B cell (primary cell): ENCODE measurements at regions not wholly inside any gene's neighbourhood (a gene's known extent, or its start where the extent isn't known, plus 50 kb on each side); places are given as distances from the start of the nearest gene placed in this dataset.

ENCODE experiments used
- ATAC-seq: fragments of 200-7000 bp; cut with Tn5 transposase; one replicate; pipeline ENCODE4 v1.10.0; 2021; ENCODE audit warnings: low read depth, mild to moderate bottlenecking, moderate number of reproducible peaks, moderate library complexity
- CTCF ChIA-PET: fragments of 350-600 bp; sonication (Branson Sonifier 250); formaldehyde crosslinking; loops from one replicate; lab custom pipeline; 2021; ENCODE audit warnings: antibody characterized with exemption, inconsistent platforms; lab: Charles Lee
- POLR2A ChIA-PET: fragments of 350-600 bp; sonication (Branson Sonifier 250); formaldehyde crosslinking; loops from one replicate; lab custom pipeline; 2021; ENCODE audit warnings: antibody characterized with exemption; lab: Charles Lee
- DNase-seq: peaks from one replicate; pipeline ENCODE4 v3.0.0; 2013
- H2AFZ ChIP-seq: 2 replicates; pipeline ENCODE4 v1.6.1; 2012; ENCODE audit warnings: mild to moderate bottlenecking, low read depth, low read length; ENCODE audit not compliant: insufficient read depth, poor library complexity, severe bottlenecking
- H3K27ac ChIP-seq, 2 donors: 1 replicate in 1 of 2; 2 replicates in 1 of 2; pipeline ENCODE4 v1.5.1; 2012 to 2013; ENCODE audit warnings: low read length in 2 of 2, mild to moderate bottlenecking in 2 of 2, moderate library complexity in 1 of 2
- H3K27me3 ChIP-seq, 4 experiments: fragments of 200-600 bp in 1 of 4; sonication (generic) in 1 of 4; replicated peaks in 1 of 4; 1 replicate in 2 of 4; 2 replicates in 2 of 4; pipeline versions ENCODE4 v1.6.1 to v1.7.0; 2013 to 2016; ENCODE audit warnings: low read length in 3 of 4, mild to moderate bottlenecking in 2 of 4, mixed read lengths in 1 of 4, moderate library complexity in 1 of 4; ENCODE audit not compliant: insufficient read depth in 4 of 4, control insufficient read depth in 3 of 4; ENCODE audit errors: control extremely low read depth in 1 of 4
- H3K36me3 ChIP-seq, 2 experiments: replicated peaks in 1 of 2; 1 replicate in 1 of 2; 2 replicates in 1 of 2; pipeline versions ENCODE4 v1.6.1 to v1.7.1; 2013; ENCODE audit warnings: low read length in 1 of 2; ENCODE audit not compliant: insufficient read depth in 2 of 2, control insufficient read depth in 1 of 2; ENCODE audit errors: control extremely low read depth in 1 of 2, extremely low read depth in 1 of 2
- H3K4me1 ChIP-seq, 2 donors: fragments of 200-600 bp in 1 of 2; sonication (generic) in 1 of 2; 1 replicate in 1 of 2; 2 replicates in 1 of 2; pipeline versions ENCODE4 v1.5.1 to v1.6.1; 2013 to 2017; ENCODE audit warnings: low read length in 2 of 2; ENCODE audit not compliant: control insufficient read depth in 2 of 2, insufficient read depth in 2 of 2
- H3K4me2 ChIP-seq: replicated peaks from 2 replicates; pipeline ENCODE3; 2012; ENCODE audit warnings: mild to moderate bottlenecking, low read depth, low read length; ENCODE audit not compliant: poor library complexity, severe bottlenecking
- H3K4me3 ChIP-seq, 5 experiments: fragments of 200-600 bp in 1 of 5; sonication (generic) in 1 of 5; 1 replicate in 3 of 5; 2 replicates in 2 of 5; pipeline versions ENCODE4 v1.5.1 to v1.7.0; 2011 to 2016; ENCODE audit warnings: low read length in 4 of 5, mild to moderate bottlenecking in 4 of 5, low read depth in 2 of 5, control low read depth in 1 of 5, moderate library complexity in 1 of 5; ENCODE audit not compliant: insufficient read depth in 1 of 5; ENCODE audit errors: control extremely low read depth in 1 of 5, extremely low read depth in 1 of 5
- H3K79me2 ChIP-seq: fragments of 200-600 bp; sonication (generic); one replicate; pipeline ENCODE4 v1.6.0; 2016; ENCODE audit warnings: low read length; ENCODE audit not compliant: control insufficient read depth, insufficient read depth
- H3K9ac ChIP-seq: fragments of 200-600 bp; sonication (generic); 2 replicates; pipeline ENCODE4 v1.6.1; 2017; ENCODE audit warnings: mild to moderate bottlenecking, low read length, moderate library complexity
- H3K9me3 ChIP-seq, 3 donors: one replicate each; pipeline versions ENCODE4 v1.6.1 to v1.7.1; 2013; ENCODE audit warnings: low read length in 2 of 3; ENCODE audit not compliant: control insufficient read depth in 2 of 3, insufficient read depth in 1 of 3; ENCODE audit errors: control extremely low read depth in 1 of 3
- H4K20me1 ChIP-seq: 2 replicates; pipeline ENCODE4 v1.6.0; 2012; ENCODE audit warnings: mild to moderate bottlenecking, low read length; ENCODE audit not compliant: insufficient read depth, control insufficient read depth, poor library complexity, severe bottlenecking
- H3K27ac Mint-ChIP-seq: one replicate; pipeline ENCODE4 v1.8.0; 2021; ENCODE audit warnings: mixed read lengths
- H3K27me3 Mint-ChIP-seq: one replicate; pipeline ENCODE4 v1.8.0; 2021; ENCODE audit warnings: mixed read lengths
- H3K4me1 Mint-ChIP-seq: one replicate; pipeline ENCODE4 v1.8.0; 2021; ENCODE audit warnings: mixed read lengths
- H3K4me3 Mint-ChIP-seq: one replicate; pipeline ENCODE4 v1.8.0; 2021; ENCODE audit warnings: mixed read lengths
- H3K9me3 Mint-ChIP-seq: one replicate; pipeline ENCODE4 v1.8.0; 2022; ENCODE audit warnings: mixed read lengths; ENCODE audit not compliant: insufficient read depth
- EZH2 ChIP-seq: IDR thresholded peaks from 2 replicates; pipeline ENCODE4 v1.6.1; 2012; ENCODE audit warnings: borderline replicate concordance, low read depth, mild to moderate bottlenecking, moderate library complexity, low read length; ENCODE audit not compliant: insufficient read depth, poor library complexity, severe bottlenecking
- WGBS: methylation state at CpG from one replicate; pipeline ENCODE4 v1.1.5; 2013; ENCODE audit warnings: missing lambda C conversion rate; ENCODE audit not compliant: insufficient coverage; 5-methylcytosine and 5-hydroxymethylcytosine counted together
- intact Hi-C: fragments of 100-400 bp; cut with micrococcal nuclease; formaldehyde crosslinking; loops from one replicate; pipeline ENCODE4 v1.10.0; 2022
- TF ChIP-seq, protein P1 (sequence below): fragments of 200-600 bp; IDR thresholded peaks from one replicate; pipeline ENCODE4 v1.8.0; 2022; ENCODE audit warnings: antibody characterized with exemption, mild to moderate bottlenecking

DNA sequence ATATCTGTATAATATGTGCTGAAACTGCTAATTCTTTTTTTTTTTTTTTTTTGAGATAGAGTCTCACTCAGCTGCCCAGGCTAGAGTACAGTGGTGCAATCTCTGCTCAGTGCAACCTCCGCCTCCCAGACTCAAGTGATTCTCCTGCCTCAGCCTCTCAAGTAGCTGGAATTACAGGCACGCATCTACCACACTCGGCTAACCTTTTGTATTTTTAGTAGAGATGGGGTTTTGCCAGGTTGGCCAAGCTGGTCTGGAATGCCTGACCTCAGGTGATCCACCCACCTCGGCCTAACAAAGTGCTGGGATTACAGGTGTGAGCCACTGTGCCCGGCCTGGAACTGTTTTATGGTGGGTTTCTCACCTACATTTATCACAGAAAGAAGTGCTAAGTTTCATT is 307.8 kb upstream of the STT3B start:
- Histone ChIP-seq H3K9ac (no peak overlapping the region), H3K27me3 (no peaks in the 10 kb centered on the region), H3K9me3 (peaks cover 0 to 4% (median 0%) of the 10 kb centered on the region in 3 donors), H2AFZ (no peak overlapping the region), H3K36me3 (no peaks in the 10 kb centered on the region), H4K20me1 (no peaks in the 10 kb centered on the region), H3K27ac (no peak overlapping the region), H3K4me3 (no peak overlapping the region), H3K4me1 (peaks cover 59 to 65% of the 10 kb centered on the region in 2 donors), H3K4me2 (no peak overlapping the region), H3K79me2 (no peaks in the 10 kb centered on the region)
- WGBS: 100% methylated on average over 1 of the region's 5 CpGs
- ATAC-seq (no peak), DNase-seq (no peak)
- H3K27me3 Mint-ChIP-seq: no peaks in the 10 kb centered on the region
- CTCF ChIA-PET: no interaction called here
- TF ChIP-seq, protein P1, sequence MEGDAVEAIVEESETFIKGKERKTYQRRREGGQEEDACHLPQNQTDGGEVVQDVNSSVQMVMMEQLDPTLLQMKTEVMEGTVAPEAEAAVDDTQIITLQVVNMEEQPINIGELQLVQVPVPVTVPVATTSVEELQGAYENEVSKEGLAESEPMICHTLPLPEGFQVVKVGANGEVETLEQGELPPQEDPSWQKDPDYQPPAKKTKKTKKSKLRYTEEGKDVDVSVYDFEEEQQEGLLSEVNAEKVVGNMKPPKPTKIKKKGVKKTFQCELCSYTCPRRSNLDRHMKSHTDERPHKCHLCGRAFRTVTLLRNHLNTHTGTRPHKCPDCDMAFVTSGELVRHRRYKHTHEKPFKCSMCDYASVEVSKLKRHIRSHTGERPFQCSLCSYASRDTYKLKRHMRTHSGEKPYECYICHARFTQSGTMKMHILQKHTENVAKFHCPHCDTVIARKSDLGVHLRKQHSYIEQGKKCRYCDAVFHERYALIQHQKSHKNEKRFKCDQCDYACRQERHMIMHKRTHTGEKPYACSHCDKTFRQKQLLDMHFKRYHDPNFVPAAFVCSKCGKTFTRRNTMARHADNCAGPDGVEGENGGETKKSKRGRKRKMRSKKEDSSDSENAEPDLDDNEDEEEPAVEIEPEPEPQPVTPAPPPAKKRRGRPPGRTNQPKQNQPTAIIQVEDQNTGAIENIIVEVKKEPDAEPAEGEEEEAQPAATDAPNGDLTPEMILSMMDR: no peak
- TF ChIP-seq EZH2: no peak
- intact Hi-C loops: loop anchor here (5.0 to 10.0 kb wide), 2 partner anchors 620 to 1887 kb away; partner anchors contain the start of genes CRTAP and TGFBR2
- peaks cover 56% of the 10 kb centered on the region for H3K4me1 Mint-ChIP-seq
- POLR2A ChIA-PET: interaction anchor here (1.1 kb wide), 1 partner anchor 14 kb away, joined by 3 read pairs; no protein-coding TSS in a partner anchor
- no peaks in the 10 kb centered on the region for H3K9me3 Mint-ChIP-seq
- no peak overlapping the region for H3K4me3 Mint-ChIP-seq
- no peak overlapping the region for H3K27ac Mint-ChIP-seq

DNA sequence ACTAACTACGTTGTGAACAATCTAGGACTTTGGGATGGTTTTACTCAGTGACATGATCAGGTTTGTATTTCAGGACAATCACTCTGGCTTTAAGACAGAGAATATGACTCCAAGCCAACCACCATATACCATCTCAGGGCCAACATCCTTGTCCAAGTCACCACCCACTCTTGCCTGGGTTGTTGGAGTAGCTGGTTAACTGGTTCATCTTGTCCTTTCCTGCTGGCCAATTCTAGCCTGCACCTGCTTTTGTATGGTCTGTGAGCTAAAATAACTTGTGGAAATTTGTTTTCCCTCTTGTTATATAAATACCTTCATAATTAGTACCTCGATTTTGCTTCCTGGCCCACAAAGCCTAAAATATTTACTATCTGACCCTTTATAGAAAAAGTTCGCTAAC is 306.8 kb upstream of the STT3B start:
- peak overlapping the region; percentile 6 for H2AFZ ChIP-seq
- Mint-ChIP-seq H3K4me1 (peaks cover 64% of the 10 kb centered on the region), H3K27ac (peak overlapping the region; percentile 99), H3K9me3 (no peaks in the 10 kb centered on the region), H3K27me3 (no peaks in the 10 kb centered on the region), H3K4me3 (peak overlapping the region; percentile 80)
- ChIA-PET POLR2A (interaction anchor here (0.6 to 1.1 kb wide), 2 partner anchors 15 to 806 kb away, joined by 3 to 7 read pairs; no protein-coding TSS in a partner anchor), CTCF (interaction anchor here (1.3 to 1.7 kb wide), 2 partner anchors 12 to 308 kb away, joined by 3 to 5 read pairs; no protein-coding TSS in a partner anchor)
- H3K27me3 ChIP-seq: no peaks in the 10 kb centered on the region
- H4K20me1 ChIP-seq: no peaks in the 10 kb centered on the region
- H3K36me3 ChIP-seq: no peaks in the 10 kb centered on the region
- intact Hi-C loops: loop anchor here (5.0 to 10.0 kb wide), 2 partner anchors 621 to 1886 kb away; partner anchors contain the start of genes CRTAP and TGFBR2
- TF ChIP-seq EZH2: no peak
- H3K27ac ChIP-seq: peak overlapping the region; percentile 86 to 91
- H3K4me1 ChIP-seq: peaks cover 67 to 74% of the 10 kb centered on the region in 2 donors
- H3K79me2 ChIP-seq: no peaks in the 10 kb centered on the region
- no peak for ATAC-seq
- no CpG with 5 or more reads among the region's 3 CpGs for WGBS
- peak overlapping the region; percentile 31 for H3K9ac ChIP-seq
- H3K4me2 ChIP-seq: peak overlapping the region; percentile 55
- DNase-seq: no peak
- peak overlapping the region in 1 of 5 experiments; percentile 6 for H3K4me3 ChIP-seq
- peaks cover 0 to 4% (median 0%) of the 10 kb centered on the region in 3 donors for H3K9me3 ChIP-seq
